ENCODE measurements at regions not wholly inside any gene's neighbourhood (a gene's known extent, or its start where the extent isn't known, plus 50 kb on each side); places are given as distances from the start of the nearest gene placed in this dataset.

GRCh38 chr11:25970726-25971508 lies 361.0 kb upstream of the ANO3 start:
- no peak for TF ChIP-seq POLR2AphosphoS5 (IDR thresholded peaks at IDR 0.05; ENCODE audit: low read depth, low read length)
- no peak for TF ChIP-seq TAF1 (IDR thresholded peaks at IDR 0.05; ENCODE audit: borderline replicate concordance, low read depth, low read length)
- no peak for TF ChIP-seq POLR2A (IDR thresholded peaks at IDR 0.05; ENCODE audit: low read depth, low read length)
